ENCODE measurements at regions not wholly inside any gene's neighbourhood (a gene's known extent, or its start where the extent isn't known, plus 50 kb on each side); places are given as distances from the start of the nearest gene placed in this dataset.

DNA sequence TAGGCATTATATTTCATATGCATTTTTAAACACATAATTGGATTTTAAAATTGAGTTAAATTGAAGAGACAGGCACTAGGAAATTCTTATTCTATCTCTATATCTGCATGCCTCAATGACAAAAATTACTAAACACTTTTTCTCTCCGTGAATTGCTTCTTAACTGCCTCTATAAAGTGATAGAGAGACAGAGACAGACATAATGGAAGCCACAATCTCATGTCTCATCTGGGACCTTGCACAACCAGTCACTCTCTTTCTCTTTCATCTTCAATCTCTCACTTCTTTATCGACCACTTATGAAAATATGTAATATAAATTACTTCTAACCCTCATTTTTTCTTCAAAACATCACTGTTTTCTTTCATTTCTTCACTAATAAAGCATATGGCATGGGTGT lies 238.9 kb upstream of the ZNF804A start:
- H3K27ac ChIP-seq (ENCODE audit: low read depth in 1 of 2, low read length in 2 of 2): no peak overlapping the region
- no peaks in the 10 kb centered on the region for H3K4me1 ChIP-seq (ENCODE audit: insufficient read depth, low read length)
- intact Hi-C loops (cut with DNase I, micrococcal nuclease): no loop called here
- no peaks in the 10 kb centered on the region for H3K36me3 ChIP-seq (ENCODE audit: insufficient read depth, low read length)
- ChIA-PET CTCF (no interaction called here), POLR2A (no interaction called here)
- TF ChIP-seq, protein P1, sequence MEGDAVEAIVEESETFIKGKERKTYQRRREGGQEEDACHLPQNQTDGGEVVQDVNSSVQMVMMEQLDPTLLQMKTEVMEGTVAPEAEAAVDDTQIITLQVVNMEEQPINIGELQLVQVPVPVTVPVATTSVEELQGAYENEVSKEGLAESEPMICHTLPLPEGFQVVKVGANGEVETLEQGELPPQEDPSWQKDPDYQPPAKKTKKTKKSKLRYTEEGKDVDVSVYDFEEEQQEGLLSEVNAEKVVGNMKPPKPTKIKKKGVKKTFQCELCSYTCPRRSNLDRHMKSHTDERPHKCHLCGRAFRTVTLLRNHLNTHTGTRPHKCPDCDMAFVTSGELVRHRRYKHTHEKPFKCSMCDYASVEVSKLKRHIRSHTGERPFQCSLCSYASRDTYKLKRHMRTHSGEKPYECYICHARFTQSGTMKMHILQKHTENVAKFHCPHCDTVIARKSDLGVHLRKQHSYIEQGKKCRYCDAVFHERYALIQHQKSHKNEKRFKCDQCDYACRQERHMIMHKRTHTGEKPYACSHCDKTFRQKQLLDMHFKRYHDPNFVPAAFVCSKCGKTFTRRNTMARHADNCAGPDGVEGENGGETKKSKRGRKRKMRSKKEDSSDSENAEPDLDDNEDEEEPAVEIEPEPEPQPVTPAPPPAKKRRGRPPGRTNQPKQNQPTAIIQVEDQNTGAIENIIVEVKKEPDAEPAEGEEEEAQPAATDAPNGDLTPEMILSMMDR (IDR thresholded peaks at IDR 0.05): no peak
- H3K4me3 Mint-ChIP-seq: no peak overlapping the region
- no peaks in the 10 kb centered on the region for H3K4me1 Mint-ChIP-seq (ENCODE audit: low read depth)
- ATAC-seq (ENCODE audit: poor library complexity): no peak
- no peaks in the 10 kb centered on the region for H3K36me3 Mint-ChIP-seq (ENCODE audit: low read depth)
- H3K9me3 Mint-ChIP-seq: no peaks in the 10 kb centered on the region
- no peak overlapping the region for H3K27ac Mint-ChIP-seq
- no peak overlapping the region for H3K4me3 ChIP-seq (ENCODE audit: low read length)
- no peaks in the 10 kb centered on the region for H3K9me3 ChIP-seq (ENCODE audit: control insufficient read depth in 1 of 2, insufficient read depth in 1 of 2, low read length in 2 of 2)
- H3K27me3 ChIP-seq (ENCODE audit: control insufficient read depth in 1 of 2, insufficient read depth in 2 of 2, low read length in 2 of 2): no peaks in the 10 kb centered on the region
- DNase-seq: no peak
- no peaks in the 10 kb centered on the region for H3K27me3 Mint-ChIP-seq

DNA sequence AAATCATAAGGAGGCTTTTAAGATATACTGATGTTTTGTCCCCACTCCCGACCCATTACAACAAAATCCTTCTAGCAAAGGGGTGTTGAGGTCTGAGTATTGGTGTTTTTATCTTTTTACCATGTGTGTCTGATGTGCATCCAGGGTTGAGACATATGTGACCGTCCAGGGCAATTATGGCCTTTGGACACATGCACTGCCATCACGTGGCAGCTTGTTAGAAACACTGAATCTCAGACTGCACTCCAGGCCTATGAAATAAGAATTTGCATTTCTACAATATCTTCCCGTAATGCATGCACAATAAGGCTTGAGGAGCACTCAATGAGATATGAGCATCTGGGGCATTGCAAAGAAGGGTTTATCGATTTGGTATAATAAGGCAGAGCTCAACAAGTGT lies 235.1 kb upstream of the ZNF804A start:
- no peaks in the 10 kb centered on the region for H3K36me3 ChIP-seq (ENCODE audit: insufficient read depth, low read length)
- TF ChIP-seq, protein P1 (IDR thresholded peaks at IDR 0.05): no peak
- Mint-ChIP-seq H3K27ac (no peak overlapping the region), H3K27me3 (no peaks in the 10 kb centered on the region), H3K9me3 (no peaks in the 10 kb centered on the region), H3K4me1 (ENCODE audit: low read depth) (no peaks in the 10 kb centered on the region), H3K36me3 (ENCODE audit: low read depth) (no peaks in the 10 kb centered on the region), H3K4me3 (no peak overlapping the region)
- ATAC-seq (ENCODE audit: poor library complexity): no peak
- intact Hi-C loops (cut with DNase I, micrococcal nuclease): no loop called here
- ChIA-PET POLR2A (no interaction called here), CTCF (no interaction called here)
- peaks cover 0 to 4% of the 10 kb centered on the region in 2 experiments for H3K9me3 ChIP-seq (ENCODE audit: control insufficient read depth in 1 of 2, insufficient read depth in 1 of 2, low read length in 2 of 2)
- DNase-seq: no peak
- no peaks in the 10 kb centered on the region for H3K4me1 ChIP-seq (ENCODE audit: insufficient read depth, low read length)
- H3K27me3 ChIP-seq (ENCODE audit: control insufficient read depth in 1 of 2, insufficient read depth in 2 of 2, low read length in 2 of 2): no peaks in the 10 kb centered on the region
- H3K4me3 ChIP-seq (ENCODE audit: low read length): no peak overlapping the region
- no peak overlapping the region for H3K27ac ChIP-seq (ENCODE audit: low read depth in 1 of 2, low read length in 2 of 2)

DNA sequence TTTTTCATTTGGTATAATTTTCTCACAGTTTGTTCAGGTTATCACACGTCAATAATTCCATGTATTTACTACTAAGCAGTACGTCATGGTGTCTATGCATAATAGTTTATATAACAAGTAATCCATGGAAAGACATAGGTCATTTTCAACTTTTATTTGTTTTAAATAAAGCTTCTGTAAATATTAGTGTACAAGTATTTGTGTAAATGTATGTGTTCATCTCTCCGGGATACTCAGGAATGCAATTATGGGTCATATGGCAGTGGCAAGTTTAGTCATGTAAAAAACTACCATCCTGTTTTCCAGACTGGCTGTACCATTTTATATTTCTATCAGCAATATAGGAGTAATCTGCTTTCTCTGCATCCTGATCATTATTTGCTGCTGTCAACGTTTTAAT lies 231.1 kb upstream of the ZNF804A start:
- no peaks in the 10 kb centered on the region for H3K4me1 Mint-ChIP-seq (ENCODE audit: low read depth)
- no peaks in the 10 kb centered on the region for H3K36me3 Mint-ChIP-seq (ENCODE audit: low read depth)
- no peaks in the 10 kb centered on the region for H3K9me3 Mint-ChIP-seq
- TF ChIP-seq, protein P1 (IDR thresholded peaks at IDR 0.05): no peak
- Histone ChIP-seq H3K36me3 (ENCODE audit: insufficient read depth, low read length) (no peaks in the 10 kb centered on the region), H3K27me3 (ENCODE audit: control insufficient read depth in 1 of 2, insufficient read depth in 2 of 2, low read length in 2 of 2) (no peaks in the 10 kb centered on the region), H3K4me1 (ENCODE audit: insufficient read depth, low read length) (no peaks in the 10 kb centered on the region), H3K4me3 (ENCODE audit: low read length) (no peak overlapping the region), H3K9me3 (ENCODE audit: control insufficient read depth in 1 of 2, insufficient read depth in 1 of 2, low read length in 2 of 2) (peaks cover 0 to 4% of the 10 kb centered on the region in 2 experiments), H3K27ac (ENCODE audit: low read depth in 1 of 2, low read length in 2 of 2) (no peak overlapping the region)
- no peaks in the 10 kb centered on the region for H3K27me3 Mint-ChIP-seq
- ChIA-PET CTCF (no interaction called here), POLR2A (no interaction called here)
- intact Hi-C loops (cut with DNase I, micrococcal nuclease): no loop called here
- DNase-seq: no peak
- no peak overlapping the region for H3K4me3 Mint-ChIP-seq
- no peak for ATAC-seq (ENCODE audit: poor library complexity)
- no peak overlapping the region for H3K27ac Mint-ChIP-seq
